GM12878 (cell line): ENCODE measurements at regions not wholly inside any gene's neighbourhood (a gene's known extent, or its start where the extent isn't known, plus 50 kb on each side); places are given as distances from the start of the nearest gene placed in this dataset.

Source experiments
- ATF7 ChIP-seq: fragments of 450-650 bp; IDR thresholded peaks from 2 replicates; pipeline ENCODE4 v1.6.1; 2016; ENCODE audit warnings: low read depth, mild to moderate bottlenecking
- CEBPZ ChIP-seq: fragments of 150-350 bp; IDR thresholded peaks from 2 replicates; pipeline ENCODE4 v1.6.1; 2016; ENCODE audit warnings: low read depth, low read length
- CREB1 ChIP-seq: IDR thresholded peaks from 2 replicates; pipeline ENCODE4 v1.6.1; 2012; ENCODE audit warnings: low read depth, mild to moderate bottlenecking, inconsistent platforms
- CTCF ChIP-seq, 3 experiments: IDR thresholded peaks in 2 of 3; conservative IDR thresholded peaks in 1 of 3; 2 replicates each; pipeline ENCODE4 v1.5.1; 2011; ENCODE audit warnings: low read depth in 3 of 3, low read length in 3 of 3, mild to moderate bottlenecking in 3 of 3, control low read depth in 2 of 3, moderate library complexity in 2 of 3, inconsistent platforms in 1 of 3, mixed read lengths in 1 of 3; ENCODE audit not compliant: control insufficient read depth in 2 of 3, insufficient read depth in 1 of 3; ENCODE audit errors: extremely low read depth in 1 of 3
- EED ChIP-seq: sonication (generic); IDR thresholded peaks from 2 replicates; pipeline ENCODE4 v1.6.1; 2016; ENCODE audit warnings: antibody characterized with exemption, low read depth
- GATAD2B ChIP-seq: fragments of 450-650 bp; conservative IDR thresholded peaks from 2 replicates; pipeline ENCODE4 v1.6.1; 2017; ENCODE audit warnings: low read depth, mild to moderate bottlenecking, moderate library complexity
- KLF5 ChIP-seq: fragments of 450-650 bp; IDR thresholded peaks from 2 replicates; pipeline ENCODE4 v1.6.1; 2014; ENCODE audit warnings: mild to moderate bottlenecking; ENCODE audit not compliant: partially characterized antibody
- MTA2 ChIP-seq: fragments of 450-650 bp; IDR thresholded peaks from 2 replicates; pipeline ENCODE4 v1.6.1; 2016; ENCODE audit warnings: low read depth, mild to moderate bottlenecking, moderate library complexity
- NFYA ChIP-seq: IDR thresholded peaks from 2 replicates; pipeline ENCODE4 v1.6.1; 2011; ENCODE audit warnings: low read depth, mild to moderate bottlenecking, low read length, improper control_type of control experiment, borderline replicate concordance
- NR2F1 ChIP-seq: fragments of 450-650 bp; conservative IDR thresholded peaks from 2 replicates; pipeline ENCODE4 v1.6.1; 2017; ENCODE audit warnings: mild to moderate bottlenecking
- PAX5 ChIP-seq: IDR thresholded peaks from 2 replicates; pipeline ENCODE4 v1.6.1; 2011; ENCODE audit warnings: low read depth, low read length, borderline replicate concordance
- PRDM15 ChIP-seq: fragments of 450-650 bp; formaldehyde crosslinking; IDR thresholded peaks from 2 replicates; pipeline ENCODE4 v1.4.0; 2020; ENCODE audit warnings: mild to moderate bottlenecking, moderate library complexity
- RELA ChIP-seq: fragments of 450-650 bp; IDR thresholded peaks from 2 replicates; pipeline ENCODE4 v1.8.0; 2014; ENCODE audit warnings: borderline replicate concordance; ENCODE audit not compliant: partially characterized antibody
- SUZ12 ChIP-seq: fragments of 200-600 bp; sonication (generic); IDR thresholded peaks from one replicate; pipeline ENCODE4 v1.6.1; 2018; ENCODE audit warnings: antibody characterized with exemption, mild to moderate bottlenecking; ENCODE audit not compliant: unreplicated experiment
- TARDBP ChIP-seq: IDR thresholded peaks from 2 replicates; pipeline ENCODE4 v1.6.1; 2016; ENCODE audit warnings: borderline replicate concordance
- TCF7 ChIP-seq: IDR thresholded peaks from 2 replicates; pipeline ENCODE4 v1.6.1; 2014; ENCODE audit warnings: antibody characterized with exemption, borderline replicate concordance
- ZBED1 ChIP-seq: IDR thresholded peaks from 2 replicates; pipeline ENCODE4 v1.6.1; 2016; ENCODE audit warnings: borderline replicate concordance
- ZBTB33 ChIP-seq: fragments of 450-650 bp; IDR thresholded peaks from 2 replicates; pipeline ENCODE4 v1.6.1; 2017; ENCODE audit warnings: mild to moderate bottlenecking

GRCh38 chr17:43324205-43324893, 74.4 kb upstream of the ARL4D start (continued):
- TF ChIP-seq CREB1 (no peak), NR2F1 (no peak), KLF5 (no peak), CEBPZ (no peak), EED (peak; percentile 59; the same call in 1 of the 2 replicates), SUZ12 (no peak), RELA (no peak), TCF7 (peak; percentile 49), TARDBP (no peak), GATAD2B (no peak), ZBTB33 (no peak), CTCF (IDR thresholded peaks at IDR 0.05 in 2 of 3, conservative IDR thresholded peaks at IDR 0.05 in 1 of 3; ENCODE audit: control insufficient read depth in 2 of 3, extremely low read depth in 1 of 3, insufficient read depth in 1 of 3, low read depth in 3 of 3, low read length in 3 of 3) (peak in 2 of 3 experiments; percentile 27 to 37; a peak in 2 of 6 replicates), ATF7 (peak; percentile 50; the same call in 1 of the 2 replicates), NFYA (no peak), ZBED1 (no peak), PRDM15 (CRISPR knock-in tag) (no peak), MTA2 (no peak), PAX5 (peak; percentile 86; the same call in 1 of the 2 replicates)
